ENCODE measurements at regions not wholly inside any gene's neighbourhood (a gene's known extent, or its start where the extent isn't known, plus 50 kb on each side); places are given as distances from the start of the nearest gene placed in this dataset.

GRCh38 chr7:54904986-54905385, 113.8 kb upstream of the EGFR start:
- TF ChIP-seq, protein P1, sequence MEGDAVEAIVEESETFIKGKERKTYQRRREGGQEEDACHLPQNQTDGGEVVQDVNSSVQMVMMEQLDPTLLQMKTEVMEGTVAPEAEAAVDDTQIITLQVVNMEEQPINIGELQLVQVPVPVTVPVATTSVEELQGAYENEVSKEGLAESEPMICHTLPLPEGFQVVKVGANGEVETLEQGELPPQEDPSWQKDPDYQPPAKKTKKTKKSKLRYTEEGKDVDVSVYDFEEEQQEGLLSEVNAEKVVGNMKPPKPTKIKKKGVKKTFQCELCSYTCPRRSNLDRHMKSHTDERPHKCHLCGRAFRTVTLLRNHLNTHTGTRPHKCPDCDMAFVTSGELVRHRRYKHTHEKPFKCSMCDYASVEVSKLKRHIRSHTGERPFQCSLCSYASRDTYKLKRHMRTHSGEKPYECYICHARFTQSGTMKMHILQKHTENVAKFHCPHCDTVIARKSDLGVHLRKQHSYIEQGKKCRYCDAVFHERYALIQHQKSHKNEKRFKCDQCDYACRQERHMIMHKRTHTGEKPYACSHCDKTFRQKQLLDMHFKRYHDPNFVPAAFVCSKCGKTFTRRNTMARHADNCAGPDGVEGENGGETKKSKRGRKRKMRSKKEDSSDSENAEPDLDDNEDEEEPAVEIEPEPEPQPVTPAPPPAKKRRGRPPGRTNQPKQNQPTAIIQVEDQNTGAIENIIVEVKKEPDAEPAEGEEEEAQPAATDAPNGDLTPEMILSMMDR (IDR thresholded peaks at IDR 0.05; ENCODE audit: borderline replicate concordance, extremely low read depth, low read length, poor library complexity, severe bottlenecking): no peak
- TF ChIP-seq EZH2 (IDR thresholded peaks at IDR 0.05; ENCODE audit: borderline replicate concordance, low read depth, low read length, severe bottlenecking): no peak
